Stimulated activated naive CD8-positive, alpha-beta T cell treated with anti-CD3 and anti-CD28 coated beads, Interleukin-15, Interleukin-2, amounts not matched to agents 100 U/mL and 50 U/mL, for 24 hours (primary cell): ENCODE measurements at regions not wholly inside any gene's neighbourhood (a gene's known extent, or its start where the extent isn't known, plus 50 kb on each side); places are given as distances from the start of the nearest gene placed in this dataset.
"Not testable (repeated sequence)": the region's sequence is repeated elsewhere in the genome, so short reads cannot be mapped to it uniquely, and the experiment has no call there.

Source experiments
- ATAC-seq: fragments of 150-1000 bp; cut with Tn5 transposase; one replicate; pipeline ENCODE4 v1.10.0; 2021
- DNase-seq: peaks from one replicate; pipeline ENCODE4 v3.0.0; 2021

DNA sequence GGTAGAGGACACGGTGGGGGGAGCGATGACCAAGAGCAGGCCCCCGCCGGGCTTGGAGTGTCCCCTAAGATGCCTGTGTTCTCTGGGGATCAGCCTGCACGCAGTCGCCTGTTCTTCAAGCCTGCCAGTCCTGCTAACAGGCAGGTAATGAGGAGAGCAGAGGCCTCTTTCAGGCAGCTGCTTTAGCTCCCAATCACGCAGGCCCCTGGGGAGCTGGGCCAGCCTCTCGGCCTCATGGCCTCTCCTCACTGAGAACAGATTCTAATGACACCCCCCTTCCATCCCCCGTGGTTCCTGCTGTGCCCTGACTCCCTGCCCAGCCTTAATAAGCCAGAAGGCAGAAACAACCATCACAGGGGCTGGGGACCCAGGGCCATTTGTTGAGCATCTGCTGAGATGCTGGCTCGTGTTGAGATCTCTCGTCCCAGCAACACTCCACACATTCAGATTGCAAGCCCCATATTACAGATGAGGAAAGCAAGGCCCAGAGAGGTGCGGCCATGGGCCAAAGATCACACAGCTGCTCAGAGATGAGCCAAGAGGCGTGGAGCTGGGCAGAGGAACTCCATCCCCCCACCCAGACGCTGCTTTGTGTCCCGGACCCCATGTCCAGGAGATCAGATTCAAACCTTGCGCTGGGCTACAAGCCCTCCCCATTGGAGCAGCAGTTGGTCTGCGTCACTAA lies 71.6 kb upstream of the CASZ1 start:
- DNase-seq: no peak
- no peak for ATAC-seq

DNA sequence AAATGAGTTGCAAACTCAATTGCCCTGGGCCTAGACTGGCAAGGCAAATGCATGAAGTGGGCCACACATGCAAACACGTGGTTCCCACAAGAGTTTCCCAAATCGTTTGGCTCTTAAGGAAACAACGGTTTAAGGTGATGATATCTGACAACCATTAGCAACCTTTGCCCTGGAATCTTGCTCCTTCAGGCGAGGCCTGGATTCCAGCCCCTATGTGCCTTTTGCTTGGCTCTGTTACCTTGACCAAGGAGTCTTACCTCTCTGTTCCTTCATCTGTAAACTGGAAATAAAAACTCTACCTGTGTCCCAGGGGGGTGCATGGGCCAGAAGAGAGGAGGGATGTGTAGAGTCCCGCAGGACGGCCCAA lies 72.1 kb upstream of the CASZ1 start:
- ATAC-seq: no peak
- DNase-seq: no peak

DNA sequence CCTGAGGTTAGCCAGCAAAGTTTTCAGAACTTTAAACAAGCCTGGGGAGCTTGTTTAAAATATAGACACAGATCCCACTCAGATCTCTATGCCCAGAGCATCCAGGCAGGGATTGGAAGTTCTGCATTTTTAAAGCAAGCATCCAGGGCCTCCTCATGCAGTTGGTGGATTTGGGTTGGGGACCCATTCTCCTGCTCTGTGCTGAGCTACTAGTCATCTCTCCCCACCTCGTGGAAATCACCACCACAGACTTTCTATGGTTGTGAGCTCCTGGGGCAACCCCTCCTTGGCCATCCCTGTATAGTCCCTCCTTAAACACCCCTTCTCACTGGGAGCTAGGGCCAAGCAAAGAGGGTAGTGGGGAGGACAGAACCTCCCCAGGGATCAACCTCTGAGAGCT lies 73.5 kb upstream of the CASZ1 start:
- DNase-seq (no peak), ATAC-seq (no peak)

DNA sequence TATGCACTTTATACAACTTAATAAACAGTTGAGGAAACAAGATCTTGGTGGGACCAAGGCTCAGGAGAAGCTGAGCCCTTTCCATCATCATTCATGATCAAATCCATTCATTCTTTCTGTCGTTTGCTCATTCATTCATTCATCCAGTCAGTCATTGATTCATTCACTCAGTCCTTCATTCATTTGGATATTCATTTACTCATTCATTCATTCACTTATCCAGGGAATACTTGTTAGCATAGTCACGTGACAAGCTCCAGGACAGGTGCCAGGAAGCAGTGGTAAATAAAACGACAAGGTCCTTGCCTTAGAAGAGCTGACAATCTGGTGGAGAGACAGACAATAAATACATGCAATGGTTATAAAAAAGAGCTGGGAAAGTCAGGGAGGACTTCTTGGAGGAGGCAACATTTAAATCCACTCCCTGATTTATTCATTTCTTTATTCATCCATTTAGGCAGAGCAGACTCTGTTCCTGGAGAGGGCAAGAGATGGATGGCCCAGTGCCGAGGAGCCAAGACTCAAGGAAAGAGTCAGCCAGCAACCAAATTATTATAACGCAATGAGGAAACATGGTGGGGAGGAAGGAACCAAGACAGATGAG lies 74.1 kb upstream of the CASZ1 start:
- no peak for ATAC-seq

DNA sequence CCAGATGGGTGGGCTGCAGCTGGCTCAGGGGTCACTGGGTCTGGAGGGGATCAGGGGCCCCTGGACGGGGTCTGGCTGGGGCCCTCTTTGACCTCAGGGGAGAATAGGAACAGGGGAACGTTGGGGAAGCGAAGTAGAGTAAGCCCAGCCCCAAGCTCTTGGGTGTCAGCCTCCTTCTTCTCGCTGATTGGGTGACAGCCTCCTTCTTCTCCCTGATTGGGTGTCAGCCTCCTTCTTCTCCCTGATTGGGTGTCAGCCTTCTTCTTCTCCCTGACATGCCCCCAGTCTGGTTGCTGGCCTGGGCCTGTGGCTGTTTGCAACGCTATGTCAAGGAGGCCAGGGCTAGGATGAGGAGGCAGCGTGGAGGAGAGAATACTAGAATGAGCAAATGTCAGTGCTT lies 76.7 kb upstream of the CASZ1 start:
- DNase-seq (no peak), ATAC-seq (no peak)

More for the DNA sequence above, 74.1 kb upstream of the CASZ1 start:
- no peak for DNase-seq

DNA sequence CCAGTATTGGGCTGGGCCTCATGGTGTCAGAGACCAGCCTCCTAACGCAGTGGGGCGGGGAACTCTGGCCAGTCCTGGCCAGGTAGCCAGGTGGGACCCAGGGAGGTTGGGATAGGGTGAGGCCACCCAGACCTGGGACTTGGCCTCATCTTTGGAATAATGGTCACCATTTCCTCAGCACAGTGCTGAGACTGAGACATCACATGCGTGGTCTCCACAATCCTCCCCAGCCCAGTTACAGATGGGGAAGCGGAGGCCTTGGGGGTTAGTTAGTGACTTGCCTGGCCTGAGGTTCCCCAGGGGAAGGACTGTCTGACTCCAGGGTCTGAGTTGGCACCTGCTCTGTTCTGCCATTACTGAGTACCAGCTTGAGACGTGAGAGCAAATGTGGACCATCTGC lies 77.9 kb upstream of the CASZ1 start:
- no peak for DNase-seq

DNA sequence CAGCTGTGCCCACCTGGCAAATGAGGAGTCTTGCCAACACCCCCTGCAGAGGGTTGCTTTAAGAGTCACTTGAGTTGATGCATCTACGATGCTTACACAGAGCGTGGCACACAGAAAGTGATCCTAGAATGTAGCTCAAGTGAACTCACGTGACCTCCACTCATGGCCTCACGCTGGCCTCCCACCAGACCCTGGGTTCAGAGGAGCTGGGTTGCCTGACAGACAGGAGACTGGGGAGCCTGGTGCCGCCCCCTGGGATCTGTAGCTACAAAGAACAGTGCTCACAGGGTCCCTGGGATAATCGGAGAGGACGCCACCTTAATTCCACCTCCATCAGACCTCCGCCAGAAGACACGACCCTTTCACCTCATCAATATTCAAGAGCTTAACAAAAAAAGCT lies 81.4 kb upstream of the CASZ1 start:
- DNase-seq: no peak
- ATAC-seq: no peak

More for the DNA sequence above, 77.9 kb upstream of the CASZ1 start:
- ATAC-seq: no peak

DNA sequence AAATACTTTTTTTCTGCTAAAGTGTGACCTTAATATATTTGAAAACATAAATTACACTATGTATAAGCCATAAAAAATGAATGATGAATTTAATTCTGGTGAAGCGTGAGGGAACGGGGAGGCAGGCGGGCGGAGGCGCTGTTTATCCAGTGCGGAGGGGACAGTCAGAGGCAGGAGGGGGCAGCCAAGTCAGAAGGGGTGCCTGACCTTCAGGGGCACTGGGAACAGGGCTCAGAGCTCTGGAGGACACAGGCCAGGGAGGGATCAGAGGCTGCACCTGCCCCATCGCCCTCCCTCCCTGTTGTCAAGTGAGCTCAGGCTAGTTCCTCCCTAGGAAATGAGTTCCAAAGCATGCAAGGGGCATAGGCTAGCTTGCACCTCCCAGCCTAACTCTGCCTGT lies 82.0 kb upstream of the CASZ1 start:
- no peak for DNase-seq
- no peak for ATAC-seq

DNA sequence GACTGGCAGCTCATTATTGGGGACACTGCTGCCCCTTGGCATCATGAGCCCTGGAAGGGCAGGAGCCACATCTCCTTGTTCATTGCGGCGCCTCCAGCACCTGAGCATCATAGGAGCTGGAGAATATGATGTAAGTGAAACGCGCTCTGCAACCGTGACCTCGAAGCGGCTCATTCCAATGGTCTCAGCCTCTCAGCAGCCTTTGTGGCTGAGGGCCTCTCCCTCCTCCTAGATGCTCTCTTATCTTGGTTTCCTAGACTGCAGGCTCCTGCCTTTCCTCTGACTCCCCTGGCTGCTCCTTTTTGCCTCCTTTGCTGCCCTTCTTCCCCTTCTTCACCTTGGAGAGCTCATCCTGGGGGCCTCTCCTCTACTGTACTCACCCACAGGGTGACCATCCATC lies 83.6 kb upstream of the CASZ1 start:
- ATAC-seq (no peak), DNase-seq (no peak)

DNA sequence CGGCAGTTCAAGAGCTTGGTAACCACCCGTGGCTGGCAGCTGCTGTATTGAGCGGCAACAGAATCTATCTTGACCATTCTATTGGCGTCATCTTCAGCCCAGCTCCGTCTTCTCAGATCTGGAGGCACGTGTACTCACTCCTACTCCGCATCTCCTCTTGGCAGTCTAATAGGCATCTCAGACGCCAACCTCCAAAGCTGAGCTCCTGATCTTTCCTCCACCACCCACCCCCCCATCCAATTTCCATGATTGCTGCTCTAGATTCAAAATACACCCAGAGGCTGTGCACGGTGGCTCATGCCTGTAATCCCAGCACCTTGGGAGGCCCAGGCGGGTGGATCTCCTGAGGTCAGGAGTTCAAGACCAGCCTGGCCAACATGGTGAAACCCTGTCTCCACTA lies 84.6 kb upstream of the CASZ1 start:
- ATAC-seq (no peak), DNase-seq (no peak)

DNA sequence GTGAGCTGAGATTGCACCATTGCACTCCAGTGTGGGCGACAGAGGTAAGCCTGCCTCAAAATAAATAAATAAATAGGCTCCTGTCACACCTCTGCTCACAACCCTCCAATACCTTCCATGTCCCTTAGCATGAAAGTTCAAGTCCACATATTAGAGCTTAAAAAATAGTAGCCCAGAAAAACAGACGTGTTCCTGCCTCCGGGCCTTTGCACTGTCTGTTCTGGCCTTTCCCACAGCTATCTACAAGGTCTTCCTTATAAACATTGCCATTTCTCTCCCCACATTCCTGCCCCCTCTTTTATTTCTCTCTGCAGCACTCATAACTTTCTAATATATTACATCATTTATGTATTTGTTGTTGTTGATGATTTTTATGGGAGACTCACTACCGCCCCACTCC lies 85.6 kb upstream of the CASZ1 start:
- DNase-seq (no peak), ATAC-seq (no peak)

DNA sequence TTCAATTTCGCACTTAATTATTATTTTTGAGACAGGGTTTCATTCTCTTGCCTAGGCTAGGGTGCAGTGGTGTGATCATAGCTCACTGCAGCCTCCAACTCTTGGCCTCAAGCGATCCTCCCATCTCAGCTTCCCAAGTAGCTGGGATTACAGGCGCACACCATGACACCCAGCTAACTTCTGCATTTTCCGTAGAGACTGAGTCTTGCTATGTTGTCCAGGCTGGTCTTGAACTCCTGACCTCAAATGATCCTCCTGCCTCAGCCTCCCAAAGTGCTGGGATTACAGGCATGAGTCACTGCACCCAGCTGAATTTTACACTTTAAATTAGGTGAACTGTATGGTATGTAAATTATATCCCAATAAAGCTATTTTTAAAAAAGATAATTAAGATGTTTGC lies 90.6 kb upstream of the CASZ1 start:
- ATAC-seq: not testable (repeated sequence)

DNA sequence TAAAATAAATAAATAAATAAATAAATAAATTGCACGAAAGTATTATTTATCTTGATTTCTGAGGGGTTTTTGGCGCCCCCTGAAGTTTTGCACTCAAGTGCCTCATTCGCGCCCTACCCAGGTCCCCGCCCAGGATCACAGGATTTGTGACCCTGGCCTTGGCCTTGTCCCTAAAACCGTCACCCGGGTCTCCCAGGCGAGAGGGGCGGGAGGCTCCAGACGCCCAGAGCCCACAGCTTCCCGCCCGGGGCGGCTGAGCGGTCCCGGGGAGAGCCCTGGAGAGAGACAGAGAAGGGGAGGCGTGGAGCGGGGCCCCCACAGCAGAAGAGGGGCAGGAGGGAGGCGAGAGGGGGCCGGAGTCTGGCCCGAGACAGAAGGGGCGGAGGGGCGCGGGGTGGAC lies 91.8 kb upstream of the CASZ1 start:
- DNase-seq: no peak
- no peak for ATAC-seq

More for the DNA sequence above, 90.6 kb upstream of the CASZ1 start:
- DNase-seq: not testable (repeated sequence)

DNA sequence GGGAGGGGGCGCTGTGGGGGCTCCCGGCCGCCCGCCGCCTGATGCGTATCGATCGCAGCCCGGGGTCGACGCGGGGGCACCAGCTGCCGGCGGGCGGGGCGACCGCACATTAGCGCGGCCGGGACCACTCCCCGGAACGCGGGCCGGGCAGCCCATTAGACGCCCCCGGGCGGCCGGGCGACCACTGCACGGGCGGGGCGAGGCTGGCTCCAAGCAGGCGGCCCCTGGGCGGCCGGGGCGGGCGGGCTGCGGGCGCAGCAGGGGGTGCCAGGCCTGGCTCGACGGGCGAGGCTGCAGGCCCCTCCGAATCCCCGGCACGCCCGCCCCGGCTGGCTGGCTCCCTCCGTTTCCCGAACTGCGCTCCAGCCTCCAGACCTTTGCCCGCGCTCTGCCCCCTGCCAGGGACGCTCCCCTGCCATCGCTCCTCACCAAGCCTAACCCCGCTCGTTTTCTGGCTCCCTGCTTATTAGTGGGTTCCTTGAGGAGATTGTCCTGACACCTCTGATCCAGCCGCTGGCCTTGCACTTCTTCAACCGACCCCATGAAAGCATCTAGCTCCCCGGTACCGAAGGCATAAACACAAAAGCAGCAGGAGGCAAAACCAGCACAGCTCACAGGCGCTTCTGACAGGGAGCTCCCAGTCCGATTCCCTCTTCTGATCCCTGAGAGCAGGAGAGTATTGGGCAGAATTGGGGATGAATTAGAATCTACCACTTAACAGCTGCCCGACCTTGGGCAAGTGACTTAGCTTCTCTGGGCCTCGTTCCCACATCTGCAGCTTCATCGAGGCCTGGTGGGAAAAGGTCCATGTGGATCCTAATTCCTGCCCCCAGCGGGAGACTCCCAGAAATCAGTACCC lies 92.6 kb upstream of the CASZ1 start:
- ATAC-seq (no peak), DNase-seq (no peak)

DNA sequence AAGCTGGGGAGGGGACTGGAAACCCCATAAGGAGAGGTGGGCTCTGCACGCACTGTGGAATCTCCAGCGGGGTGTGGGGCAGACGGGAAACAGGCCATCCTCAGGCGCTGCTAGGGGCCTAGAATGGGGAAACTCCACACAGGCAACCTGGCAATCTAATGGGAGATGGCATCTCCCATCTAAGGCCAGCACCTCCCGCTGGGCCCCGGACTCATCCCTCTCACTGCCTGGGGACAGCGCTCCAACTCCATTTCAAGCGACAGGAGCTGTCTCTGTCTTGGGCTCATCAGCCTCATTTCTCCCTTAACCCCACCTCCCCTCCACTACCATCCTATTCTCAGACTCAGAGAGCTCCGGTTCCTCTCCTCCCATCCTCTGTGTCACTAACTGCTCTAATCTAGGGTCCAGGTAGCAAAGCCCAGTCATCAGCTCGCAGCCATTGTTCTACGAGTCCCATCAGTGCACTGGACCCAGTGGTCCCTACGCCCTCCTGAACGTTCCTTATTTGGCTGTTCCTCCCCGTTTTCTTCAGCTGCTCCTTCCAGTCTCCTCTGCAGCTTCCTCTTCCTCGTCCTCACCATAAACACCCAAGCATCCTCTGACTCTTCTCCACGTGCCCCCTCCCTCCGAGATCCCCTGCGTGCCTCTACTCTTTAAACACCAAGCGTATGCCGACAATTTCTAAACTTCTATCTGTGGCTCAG lies 93.4 kb upstream of the CASZ1 start:
- no peak for ATAC-seq
- no peak for DNase-seq

DNA sequence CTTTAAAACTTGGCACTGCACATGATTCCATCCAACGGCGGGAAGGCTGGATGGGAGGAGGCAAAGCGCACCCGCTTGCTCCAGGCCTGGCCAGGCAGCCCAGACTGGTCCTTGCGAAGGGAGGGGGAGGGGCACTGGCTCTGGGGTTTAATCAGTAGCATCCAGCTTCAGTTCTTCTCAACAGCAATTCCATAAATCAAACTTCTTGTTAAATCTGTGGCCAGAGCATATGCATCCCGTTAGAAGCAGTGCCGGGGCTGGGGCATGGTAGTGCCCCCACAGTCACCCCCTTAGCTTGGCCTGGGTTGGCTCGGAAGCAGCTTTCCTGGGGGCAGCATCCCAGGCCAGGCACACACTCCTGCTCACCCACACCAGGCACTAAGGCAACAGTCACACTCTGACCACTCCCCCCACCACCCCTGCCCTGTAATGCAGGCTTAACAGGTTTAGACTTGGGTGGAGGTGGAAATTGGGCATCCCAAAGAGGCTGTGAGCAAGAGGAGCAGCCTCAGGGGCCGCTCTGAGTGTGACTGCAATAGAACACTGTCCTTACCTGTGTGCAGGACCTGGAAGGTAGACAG lies 94.1 kb upstream of the CASZ1 start:
- ATAC-seq (no peak), DNase-seq (no peak)

DNA sequence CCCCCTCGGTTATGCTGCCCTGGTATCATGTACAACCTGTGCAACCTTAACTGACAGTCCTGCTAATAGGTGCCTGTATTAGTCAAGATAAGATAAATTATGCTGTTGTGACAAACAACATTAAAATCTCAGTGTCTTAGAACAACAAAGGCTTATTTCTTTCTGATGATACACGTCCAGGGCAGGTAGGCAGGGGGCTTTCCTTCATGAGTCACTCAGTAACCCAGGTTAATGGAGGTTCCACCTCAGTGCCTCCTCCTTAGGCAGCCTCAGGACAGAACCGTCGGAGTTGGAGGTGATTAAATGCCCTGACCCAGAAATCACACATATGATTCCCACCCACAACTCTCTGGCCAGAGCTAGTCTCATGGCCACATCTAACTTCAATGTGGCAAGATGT lies 94.6 kb upstream of the CASZ1 start:
- ATAC-seq (no peak), DNase-seq (no peak)

DNA sequence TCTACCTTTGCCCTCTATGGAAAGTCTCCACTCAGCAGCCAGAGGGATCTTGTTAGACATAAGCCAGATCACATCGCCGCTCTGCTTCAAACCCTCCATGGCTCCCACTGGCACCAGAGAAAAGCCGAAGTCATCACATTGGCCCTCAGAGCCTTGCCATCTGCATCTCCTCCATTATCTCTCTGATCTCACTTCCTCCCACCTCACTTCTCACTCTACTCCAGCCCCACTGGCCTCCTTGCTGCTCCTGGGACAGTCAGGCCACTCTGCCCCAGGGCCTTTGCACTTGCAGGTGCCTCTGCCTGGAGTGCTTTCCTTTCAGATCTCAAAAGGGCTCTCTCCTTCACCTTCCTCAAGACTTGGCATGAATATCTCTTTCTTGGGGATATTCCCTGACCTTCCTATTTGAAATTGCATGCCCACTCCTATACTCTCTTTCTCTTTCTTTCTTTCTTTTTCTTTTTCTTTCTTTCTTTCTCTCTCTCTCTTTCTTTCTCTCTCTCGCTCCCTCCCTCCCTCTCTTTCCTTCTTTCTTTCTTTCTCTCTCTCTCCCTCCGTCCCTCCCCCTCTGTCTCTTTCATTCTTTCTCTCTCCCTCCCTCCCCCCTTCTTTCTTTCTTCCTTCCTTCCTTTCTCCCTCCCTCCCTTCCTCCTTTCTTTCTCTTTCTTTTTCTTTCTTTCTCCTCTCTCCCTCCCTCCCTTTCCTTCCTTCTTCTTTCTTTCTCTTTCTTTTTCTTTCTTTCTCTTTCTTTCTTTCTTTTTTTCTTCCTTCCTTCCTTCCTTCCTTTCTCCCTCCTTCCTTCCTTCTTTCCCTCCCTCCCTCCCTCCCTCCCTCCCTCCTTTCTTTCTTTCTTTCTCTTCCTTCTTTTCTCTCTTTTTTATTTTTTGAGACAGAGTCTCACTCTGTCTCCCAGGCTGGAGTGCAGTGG lies 96.0 kb upstream of the CASZ1 start:
- DNase-seq (no peak), ATAC-seq (no peak)

DNA sequence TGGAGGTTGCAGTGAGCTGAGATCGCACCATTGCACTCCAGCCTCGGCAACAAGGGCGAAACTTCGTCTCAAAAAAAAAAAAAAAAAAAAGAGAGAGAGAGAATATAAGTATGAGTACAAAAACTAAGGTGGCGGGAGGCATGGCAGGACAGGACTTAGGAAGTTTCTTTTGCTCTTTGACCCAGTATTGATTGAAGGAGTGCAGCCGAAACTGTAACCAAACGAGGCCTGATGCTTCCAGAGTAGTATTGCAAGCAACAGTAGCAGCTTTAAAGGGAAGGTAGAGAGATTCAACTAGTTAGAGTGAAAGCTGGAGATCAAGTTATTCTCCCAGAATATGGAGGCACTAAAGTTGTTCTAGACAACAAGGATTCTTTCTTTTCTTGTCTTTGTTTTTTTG lies 99.2 kb upstream of the CASZ1 start:
- DNase-seq: no peak
- no peak for ATAC-seq

DNA sequence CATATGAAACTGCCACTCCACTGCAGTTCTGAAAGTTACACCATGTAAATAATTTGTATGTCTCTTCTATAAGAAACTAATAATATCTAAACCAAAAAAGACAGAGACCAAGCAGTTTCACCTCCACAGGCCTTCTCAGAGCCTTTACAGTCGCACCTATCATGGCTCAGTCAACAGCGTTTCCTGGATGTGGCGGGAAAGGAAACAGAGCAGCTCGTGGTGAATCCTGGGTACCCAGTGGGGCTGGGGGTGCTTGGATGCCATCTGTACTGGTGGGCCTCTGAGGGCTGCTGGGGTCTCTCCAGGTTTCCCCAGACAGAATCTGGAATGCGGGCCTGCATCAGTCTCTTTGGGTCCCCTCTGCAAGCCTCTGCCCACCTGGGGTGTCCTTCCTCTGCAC lies 100.2 kb upstream of the CASZ1 start:
- no peak for ATAC-seq
- DNase-seq: no peak

DNA sequence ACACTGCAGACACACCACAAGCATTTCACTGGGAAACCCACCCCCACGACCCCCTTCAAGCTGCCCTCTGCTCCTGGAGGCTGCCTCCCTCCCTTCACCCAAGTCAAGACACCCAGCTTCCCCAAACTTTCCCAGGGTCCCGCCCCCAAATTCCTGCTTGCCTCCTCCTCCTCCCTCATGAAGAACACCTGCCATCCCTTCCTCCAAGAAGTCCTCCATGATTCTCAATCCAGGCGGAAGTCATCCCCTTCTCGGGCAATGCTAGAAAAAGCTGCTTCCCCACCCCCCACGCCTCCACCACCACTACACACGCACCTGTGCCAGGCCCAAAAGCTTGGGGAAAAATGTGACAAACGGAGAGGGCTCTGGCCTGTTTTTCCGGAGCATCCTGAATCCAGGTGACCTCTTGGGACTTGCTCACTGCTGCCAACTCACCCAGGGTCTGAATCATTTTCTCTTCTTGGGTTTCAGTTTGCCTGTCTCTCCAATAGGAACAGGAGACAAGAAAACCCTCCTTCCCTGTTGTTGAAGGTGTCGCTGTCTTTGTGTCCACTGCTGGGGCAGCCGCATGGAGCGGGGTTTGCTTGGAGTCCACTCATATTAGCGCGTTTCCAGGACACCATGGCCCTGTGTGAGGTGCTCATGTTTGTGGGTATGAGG lies 101.0 kb upstream of the CASZ1 start:
- no peak for ATAC-seq
- no peak for DNase-seq
